ENCODE measurements at regions not wholly inside any gene's neighbourhood (a gene's known extent, or its start where the extent isn't known, plus 50 kb on each side); places are given as distances from the start of the nearest gene placed in this dataset.

- no peak overlapping the region for H3K9ac ChIP-seq (ENCODE audit: insufficient read depth, low read length, poor library complexity, severe bottlenecking)
- no peaks in the 10 kb centered on the region for H3K4me1 ChIP-seq (ENCODE audit: control insufficient read depth in 1 of 2, insufficient read depth in 2 of 2, low read length in 2 of 2)
- no peak overlapping the region for H2AFZ ChIP-seq (ENCODE audit: insufficient read depth, low read depth, low read length, poor library complexity, severe bottlenecking)
- no peak overlapping the region for H3K4me3 ChIP-seq (replicated peaks in 1 of 3; ENCODE audit: low read depth in 2 of 3, low read length in 3 of 3)
- DNase-seq = no peak
- H3K27me3 Mint-ChIP-seq (ENCODE audit: low read depth in 3 of 3) = peaks cover 0 to 1% (median 0%) of the 10 kb centered on the region in 3 donors
- no peaks in the 10 kb centered on the region for H3K36me3 Mint-ChIP-seq
- no peaks in the 10 kb centered on the region for H4K20me1 ChIP-seq (ENCODE audit: insufficient read depth, low read length)
- H3K27me3 ChIP-seq (ENCODE audit: control insufficient read depth in 2 of 2, insufficient read depth in 2 of 2, low read length in 2 of 2) = no peaks in the 10 kb centered on the region
- TF ChIP-seq CTCF (IDR thresholded peaks at IDR 0.05) = no peak
- no peak overlapping the region for H3K27ac ChIP-seq (ENCODE audit: low read depth in 1 of 2, low read length in 2 of 2)
- H3K27ac Mint-ChIP-seq = no peak overlapping the region
- no peaks in the 10 kb centered on the region for H3K36me3 ChIP-seq (replicated peaks in 1 of 2; ENCODE audit: control insufficient read depth in 1 of 2, insufficient read depth in 2 of 2, low read length in 2 of 2)
- peaks cover 0 to under 1% of the 10 kb centered on the region in 2 donors for H3K9me3 ChIP-seq (replicated peaks in 1 of 2; ENCODE audit: control insufficient read depth in 1 of 2, insufficient read depth in 1 of 2, low read length in 2 of 2)
- no peak overlapping the region for H3K4me2 ChIP-seq (replicated peaks; ENCODE audit: extremely low read depth, low read length, poor library complexity, severe bottlenecking)
- WGBS (ENCODE audit: insufficient coverage) = no CpG with 5 or more reads among the region's 2 CpGs
- H3K79me2 ChIP-seq (ENCODE audit: insufficient read depth, low read length) = no peaks in the 10 kb centered on the region
- intact Hi-C loops (cut with micrococcal nuclease) = no loop called here
- H3K4me3 Mint-ChIP-seq = no peak overlapping the region
- no peaks in the 10 kb centered on the region for H3K4me1 Mint-ChIP-seq
- H3K9me3 Mint-ChIP-seq = peaks cover 0 to 5% (median 0%) of the 10 kb centered on the region in 7 donors
These were observed 947.7 kb upstream of the SLIT2 start for GRCh38 chr4:19304028-19304427.

DNA sequence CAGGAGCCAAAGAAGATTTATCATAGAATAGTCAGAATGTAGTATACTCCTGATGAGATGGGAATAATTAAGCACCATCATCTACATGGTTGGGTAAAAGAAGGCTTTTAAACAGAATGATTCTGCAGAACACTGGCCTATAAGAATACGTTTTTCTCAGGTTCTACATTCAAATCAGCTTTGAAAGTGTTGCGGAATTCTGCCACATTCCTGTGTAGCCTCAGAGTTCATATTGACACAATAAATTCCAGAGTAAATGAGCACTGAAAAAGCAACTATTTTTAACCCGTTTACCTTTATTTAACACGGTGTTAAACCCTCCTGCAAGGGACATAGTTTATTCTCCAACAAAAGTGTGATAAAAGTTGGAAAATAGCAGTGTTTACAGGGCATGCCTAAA is 950.2 kb upstream of the SLIT2 start:
- peaks cover 0 to 1% (median 0%) of the 10 kb centered on the region in 3 donors for H3K27me3 Mint-ChIP-seq (ENCODE audit: low read depth in 3 of 3)
- H3K36me3 Mint-ChIP-seq = no peaks in the 10 kb centered on the region
- no peaks in the 10 kb centered on the region for H3K4me1 ChIP-seq (ENCODE audit: control insufficient read depth in 1 of 2, insufficient read depth in 2 of 2, low read length in 2 of 2)
- peaks cover 0 to 3% (median 0%) of the 10 kb centered on the region in 7 donors for H3K9me3 Mint-ChIP-seq
- H3K4me1 Mint-ChIP-seq = no peaks in the 10 kb centered on the region
- 100% methylated on average over 2 of the region's 4 CpGs for WGBS (ENCODE audit: insufficient coverage)
- H3K27me3 ChIP-seq (ENCODE audit: control insufficient read depth in 2 of 2, insufficient read depth in 2 of 2, low read length in 2 of 2) = no peaks in the 10 kb centered on the region
- DNase-seq = no peak
- no peaks in the 10 kb centered on the region for H3K79me2 ChIP-seq (ENCODE audit: insufficient read depth, low read length)
- H3K27ac ChIP-seq (ENCODE audit: low read depth in 1 of 2, low read length in 2 of 2) = no peak overlapping the region
- no peak overlapping the region for H3K9ac ChIP-seq (ENCODE audit: insufficient read depth, low read length, poor library complexity, severe bottlenecking)
- peaks cover 0 to 3% of the 10 kb centered on the region in 2 donors for H3K9me3 ChIP-seq (replicated peaks in 1 of 2; ENCODE audit: control insufficient read depth in 1 of 2, insufficient read depth in 1 of 2, low read length in 2 of 2)
- no peaks in the 10 kb centered on the region for H4K20me1 ChIP-seq (ENCODE audit: insufficient read depth, low read length)
- intact Hi-C loops (cut with micrococcal nuclease) = no loop called here
- no peaks in the 10 kb centered on the region for H3K36me3 ChIP-seq (replicated peaks in 1 of 2; ENCODE audit: control insufficient read depth in 1 of 2, insufficient read depth in 2 of 2, low read length in 2 of 2)
- no peak overlapping the region for H2AFZ ChIP-seq (ENCODE audit: insufficient read depth, low read depth, low read length, poor library complexity, severe bottlenecking)
- H3K27ac Mint-ChIP-seq = no peak overlapping the region
- H3K4me3 Mint-ChIP-seq = no peak overlapping the region
- H3K4me3 ChIP-seq (replicated peaks in 1 of 3; ENCODE audit: low read depth in 2 of 3, low read length in 3 of 3) = no peak overlapping the region
- no peak for TF ChIP-seq CTCF (IDR thresholded peaks at IDR 0.05)
- H3K4me2 ChIP-seq (replicated peaks; ENCODE audit: extremely low read depth, low read length, poor library complexity, severe bottlenecking) = no peak overlapping the region
